SK-N-MC (cell line): ENCODE measurements at regions not wholly inside any gene's neighbourhood (a gene's known extent, or its start where the extent isn't known, plus 50 kb on each side); places are given as distances from the start of the nearest gene placed in this dataset.

ENCODE experiments used
- DNase-seq: peaks from one replicate; pipeline ENCODE4 v3.0.0-alpha.2; 2011; ENCODE audit warnings: low read depth, low spot score
- H3K27ac ChIP-seq: fragments of 200-600 bp; sonication (generic); 2 replicates; pipeline ENCODE4 v1.5.1; 2016; ENCODE audit warnings: mixed run types
- H3K36me3 ChIP-seq: fragments of 200-600 bp; sonication (generic); 2 replicates; pipeline ENCODE4 v1.6.1; 2017; ENCODE audit warnings: antibody characterized with exemption, low read length, mixed read lengths; ENCODE audit not compliant: insufficient read depth
- H3K4me3 ChIP-seq: fragments of 200-600 bp; sonication (generic); 2 replicates; pipeline ENCODE4 v1.5.1; 2016
- H3K9ac ChIP-seq: fragments of 200-600 bp; sonication (generic); 2 replicates; pipeline ENCODE4 v1.8.0; 2017; ENCODE audit warnings: mixed run types, mixed read lengths; ENCODE audit not compliant: insufficient read length
- H3K9me3 ChIP-seq: fragments of 200-600 bp; sonication (generic); 2 replicates; pipeline ENCODE4 v1.6.1; 2017; ENCODE audit warnings: low read depth, mild to moderate bottlenecking, antibody characterized with exemption, low read length, moderate library complexity, mixed read lengths
- EZH2 ChIP-seq: fragments of 200-600 bp; sonication (generic); IDR thresholded peaks from one replicate; pipeline ENCODE4 v1.6.1; 2017; ENCODE audit warnings: antibody characterized with exemption
- FOXP2 ChIP-seq: optimal IDR thresholded peaks from 2 replicates; pipeline ENCODE3; 2011; ENCODE audit warnings: mild to moderate bottlenecking, moderate library complexity; ENCODE audit not compliant: insufficient read depth; ENCODE audit errors: extremely low read length, control extremely low read depth
- POLR2AphosphoS5 ChIP-seq: IDR thresholded peaks from 2 replicates; pipeline ENCODE4 v1.6.1; 2012; ENCODE audit warnings: mild to moderate bottlenecking, low read depth, low read length, borderline replicate concordance

GRCh38 chr10:91700788-91701444 is 68.0 kb upstream of the PPP1R3C start:
- Histone ChIP-seq H3K9ac (no peak overlapping the region), H3K9me3 (no peaks in the 10 kb centered on the region), H3K36me3 (no peaks in the 10 kb centered on the region), H3K27ac (no peak overlapping the region), H3K4me3 (no peak overlapping the region)
- DNase-seq = no peak
- TF ChIP-seq POLR2AphosphoS5 (no peak), EZH2 (no peak), FOXP2 (no peak)

- no peak for DNase-seq
- Histone ChIP-seq H3K9ac (no peak overlapping the region), H3K4me3 (no peak overlapping the region), H3K27ac (no peak overlapping the region), H3K9me3 (no peaks in the 10 kb centered on the region), H3K36me3 (no peaks in the 10 kb centered on the region)
- no peak for TF ChIP-seq FOXP2
- no peak for TF ChIP-seq POLR2AphosphoS5
- TF ChIP-seq EZH2 = no peak
These were observed 67.4 kb upstream of the PPP1R3C start for GRCh38 chr10:91700273-91700672.

- H3K27ac ChIP-seq = no peak overlapping the region
- H3K9me3 ChIP-seq = no peaks in the 10 kb centered on the region
- no peak overlapping the region for H3K9ac ChIP-seq
- no peak for DNase-seq
- TF ChIP-seq POLR2AphosphoS5 = no peak
- TF ChIP-seq FOXP2 = no peak
- no peak for TF ChIP-seq EZH2
- H3K4me3 ChIP-seq = no peak overlapping the region
- no peaks in the 10 kb centered on the region for H3K36me3 ChIP-seq
These were observed 65.4 kb upstream of the PPP1R3C start for GRCh38 chr10:91698258-91698657.

DNA sequence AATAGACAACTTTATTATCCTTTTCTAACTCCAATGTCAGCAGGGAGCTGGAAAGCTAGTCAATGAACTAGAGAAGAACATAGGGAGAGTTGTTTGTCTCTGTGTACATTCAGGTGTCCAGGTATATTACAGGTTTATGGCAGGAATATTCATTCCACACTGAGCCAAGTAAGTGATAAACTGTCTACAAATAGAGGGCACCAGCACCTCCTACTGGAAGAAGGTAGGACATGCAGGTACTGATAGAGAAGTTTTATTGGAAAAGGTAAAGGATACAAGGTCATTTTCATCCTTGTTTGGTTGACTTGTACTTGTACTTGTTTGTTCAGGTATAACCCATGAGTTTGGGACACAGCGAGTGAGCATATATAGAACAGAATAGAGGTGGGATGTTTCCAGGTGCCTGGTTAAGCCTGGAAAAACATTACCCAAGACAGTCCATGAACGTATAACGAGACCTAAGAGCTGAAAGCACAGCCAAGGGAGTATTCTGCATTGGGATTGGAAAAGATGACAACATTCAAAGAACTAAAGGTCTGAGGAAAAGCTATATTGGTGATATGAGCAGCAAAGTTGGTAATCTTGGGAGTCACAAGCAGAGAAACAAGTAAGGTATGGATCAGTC is 61.4 kb upstream of the PPP1R3C start:
- DNase-seq = no peak
- Histone ChIP-seq H3K9ac (no peak overlapping the region), H3K9me3 (no peaks in the 10 kb centered on the region), H3K36me3 (no peaks in the 10 kb centered on the region), H3K4me3 (no peak overlapping the region), H3K27ac (no peak overlapping the region)
- TF ChIP-seq POLR2AphosphoS5 (no peak), FOXP2 (no peak), EZH2 (no peak)

DNA sequence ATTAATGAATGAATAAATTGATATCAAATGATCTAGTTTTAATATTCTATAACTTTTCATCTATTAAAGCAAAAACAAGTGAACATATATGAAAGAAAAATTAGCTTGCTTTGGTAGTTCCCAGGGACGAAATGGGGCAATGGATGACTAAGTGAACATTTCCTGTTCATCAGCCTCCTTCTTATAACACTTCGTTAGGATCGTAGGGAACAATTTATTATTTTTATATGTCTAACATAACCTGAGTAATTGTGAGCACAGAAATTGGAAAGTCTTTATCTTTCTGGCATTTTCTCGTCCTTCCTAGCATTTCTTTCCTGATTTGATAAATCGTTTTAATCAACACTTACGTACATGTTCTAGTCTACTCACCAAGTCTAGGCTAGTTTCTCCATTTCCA is 59.1 kb upstream of the PPP1R3C start:
- no peaks in the 10 kb centered on the region for H3K9me3 ChIP-seq
- no peak overlapping the region for H3K4me3 ChIP-seq
- TF ChIP-seq EZH2 (no peak), POLR2AphosphoS5 (no peak), FOXP2 (no peak)
- no peak overlapping the region for H3K27ac ChIP-seq
- H3K9ac ChIP-seq = no peak overlapping the region
- no peak for DNase-seq
- H3K36me3 ChIP-seq = no peaks in the 10 kb centered on the region

DNA sequence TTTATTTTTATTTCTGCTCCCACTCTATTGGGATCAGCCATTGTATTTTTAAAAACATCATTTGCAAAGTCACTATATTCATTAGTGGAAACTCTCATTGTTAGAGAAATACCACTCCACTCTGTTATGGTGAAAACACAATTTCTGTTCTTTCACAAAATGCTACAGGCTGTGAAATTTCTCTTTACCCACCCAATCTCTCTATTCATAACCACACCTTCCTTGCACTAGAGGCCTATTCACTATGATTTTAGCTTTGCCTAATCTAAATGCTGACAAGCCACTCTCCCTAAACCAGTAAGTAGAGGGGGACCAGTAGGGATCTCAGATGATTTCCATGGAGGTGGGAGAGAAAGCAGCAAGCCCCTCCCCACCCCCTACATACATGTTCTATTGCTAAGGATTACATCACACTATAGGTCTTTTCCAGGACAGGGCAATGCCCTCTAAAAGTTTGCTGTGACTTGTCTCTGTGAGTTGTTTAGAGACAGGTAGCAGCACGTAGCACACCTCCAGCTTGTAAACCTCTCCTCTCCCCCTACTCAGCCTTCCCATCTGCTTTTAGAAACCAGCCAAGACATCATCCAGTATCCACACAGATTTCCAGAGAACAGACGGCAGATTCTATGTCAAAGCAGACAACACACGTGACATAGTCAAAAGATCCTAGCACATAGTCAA is 58.3 kb upstream of the PPP1R3C start:
- DNase-seq = no peak
- Histone ChIP-seq H3K27ac (no peak overlapping the region), H3K4me3 (no peak overlapping the region), H3K9ac (no peak overlapping the region), H3K9me3 (no peaks in the 10 kb centered on the region), H3K36me3 (no peaks in the 10 kb centered on the region)
- TF ChIP-seq EZH2 (no peak), FOXP2 (no peak), POLR2AphosphoS5 (no peak)

GRCh38 chr10:91690412-91690811 is 57.5 kb upstream of the PPP1R3C start:
- DNase-seq = no peak
- no peaks in the 10 kb centered on the region for H3K36me3 ChIP-seq
- no peak overlapping the region for H3K9ac ChIP-seq
- H3K9me3 ChIP-seq = no peaks in the 10 kb centered on the region
- H3K27ac ChIP-seq = no peak overlapping the region
- TF ChIP-seq EZH2 = no peak
- no peak for TF ChIP-seq FOXP2
- TF ChIP-seq POLR2AphosphoS5 = no peak
- H3K4me3 ChIP-seq = no peak overlapping the region

DNA sequence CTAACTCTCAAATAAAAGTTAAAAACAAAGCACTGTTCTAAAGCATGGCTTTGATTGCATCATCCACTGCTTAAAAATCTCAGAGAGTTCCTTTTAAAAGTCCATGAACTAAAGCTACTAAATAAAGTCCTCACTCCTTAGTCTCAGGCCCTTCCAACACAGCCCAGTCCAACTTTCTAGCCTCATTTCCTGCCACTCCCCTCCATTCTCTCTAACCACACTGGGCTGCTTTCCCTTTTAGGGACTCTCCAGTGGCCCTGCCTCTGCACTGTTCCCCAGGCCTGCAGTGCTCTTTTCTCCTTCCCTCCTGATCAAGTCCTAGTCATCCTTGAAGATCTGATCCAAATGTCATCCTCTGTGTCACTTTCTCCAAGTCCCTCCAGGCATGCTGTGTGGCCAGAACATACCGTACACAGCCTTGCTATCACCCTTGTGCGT is 56.9 kb upstream of the PPP1R3C start:
- no peak overlapping the region for H3K27ac ChIP-seq
- TF ChIP-seq EZH2 = no peak
- TF ChIP-seq POLR2AphosphoS5 = no peak
- TF ChIP-seq FOXP2 = no peak
- no peak for DNase-seq
- no peaks in the 10 kb centered on the region for H3K9me3 ChIP-seq
- H3K4me3 ChIP-seq = no peak overlapping the region
- H3K36me3 ChIP-seq = no peaks in the 10 kb centered on the region
- no peak overlapping the region for H3K9ac ChIP-seq

DNA sequence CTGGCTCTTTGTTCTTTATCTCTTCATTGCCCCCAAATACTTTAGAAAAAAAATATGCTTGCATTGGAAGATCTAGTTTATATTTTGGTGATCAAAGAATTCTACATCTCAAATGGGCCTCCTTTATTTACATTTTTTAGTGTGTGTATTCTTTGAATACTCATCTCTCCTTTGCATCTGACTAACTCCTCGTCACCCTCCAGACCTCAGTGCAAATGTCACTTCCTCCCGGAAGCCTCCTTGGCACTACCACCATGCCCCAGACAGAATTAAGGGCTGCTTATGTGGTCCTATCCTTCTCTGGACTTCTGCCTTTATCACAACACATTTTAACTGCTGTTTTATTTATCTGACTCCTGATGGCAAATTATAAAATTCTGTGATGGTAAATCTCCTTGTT is 52.0 kb upstream of the PPP1R3C start:
- H3K36me3 ChIP-seq = no peaks in the 10 kb centered on the region
- TF ChIP-seq POLR2AphosphoS5 = no peak
- no peak for TF ChIP-seq FOXP2
- no peak for TF ChIP-seq EZH2
- H3K4me3 ChIP-seq = no peak overlapping the region
- no peak overlapping the region for H3K27ac ChIP-seq
- no peak overlapping the region for H3K9ac ChIP-seq
- no peaks in the 10 kb centered on the region for H3K9me3 ChIP-seq
- no peak for DNase-seq
